GM18511 (cell line): ENCODE measurements at regions not wholly inside any gene's neighbourhood (a gene's known extent, or its start where the extent isn't known, plus 50 kb on each side); places are given as distances from the start of the nearest gene placed in this dataset.

ENCODE experiments used
- ATAC-seq: cut with Tn5 transposase; IDR thresholded peaks from one replicate; pipeline ENCODE4 v1.9.1; 2021; ENCODE audit warnings: mild to moderate bottlenecking, moderate library complexity; ENCODE audit not compliant: unreplicated experiment

DNA sequence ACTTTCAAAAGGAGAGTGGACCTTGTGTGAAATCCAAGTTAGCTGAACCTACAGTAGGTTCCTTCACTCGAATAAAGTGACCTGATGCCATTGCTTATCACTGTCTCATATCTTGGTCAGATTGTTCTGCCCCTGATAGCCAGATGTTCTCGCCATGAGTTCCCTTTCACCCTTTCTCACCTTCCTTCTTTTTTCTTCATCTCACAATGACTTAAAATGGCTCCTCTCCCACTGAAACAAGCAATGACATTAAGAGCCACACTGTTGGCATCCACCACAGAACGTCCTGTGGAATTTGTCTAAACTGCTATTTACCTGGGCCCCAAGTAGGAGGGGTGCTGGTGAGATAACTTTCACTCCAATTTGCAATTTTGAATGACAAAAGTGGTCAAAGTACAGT is 227.6 kb upstream of the PPP1R2C start:
- no peak for ATAC-seq

DNA sequence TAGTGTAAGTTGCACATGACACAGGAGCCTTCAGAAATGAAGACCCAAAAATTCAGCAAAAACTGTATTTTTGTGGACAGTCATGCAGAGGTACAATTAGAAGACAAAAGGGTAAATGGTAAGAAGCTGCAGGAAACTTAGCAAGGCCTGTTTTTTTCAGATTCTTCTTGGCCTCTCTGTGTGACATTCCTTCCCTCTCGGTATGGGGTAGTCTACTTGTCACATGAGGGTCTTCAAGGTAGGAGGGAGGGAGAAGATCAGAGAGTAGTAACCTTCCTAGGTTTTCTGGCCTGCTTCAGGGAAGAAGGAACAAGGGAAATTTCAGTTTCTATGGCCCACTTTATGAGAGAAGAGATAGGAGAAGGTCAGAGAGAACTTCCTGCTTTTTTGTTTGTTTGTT is 230.4 kb upstream of the PPP1R2C start:
- ATAC-seq, result no peak

DNA sequence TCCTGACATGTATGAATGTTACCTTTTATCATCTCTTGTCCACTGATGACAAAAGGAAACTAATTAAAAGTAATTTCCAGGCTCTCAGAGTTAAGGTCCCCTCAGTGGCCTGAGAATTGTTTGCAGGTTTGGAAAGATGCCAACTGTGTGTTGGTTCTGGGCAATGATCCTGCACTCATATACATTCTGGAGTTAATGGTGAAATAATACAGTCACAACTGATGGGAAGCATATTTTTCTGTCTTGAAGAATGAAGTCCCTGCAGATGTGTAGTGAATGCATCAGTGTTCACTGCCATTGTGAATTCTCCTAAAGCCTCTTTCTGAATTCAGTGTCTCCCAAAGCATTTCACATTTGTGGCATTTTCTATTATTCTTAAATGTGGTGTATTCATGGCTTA is 238.1 kb upstream of the PPP1R2C start:
- no peak for ATAC-seq

DNA sequence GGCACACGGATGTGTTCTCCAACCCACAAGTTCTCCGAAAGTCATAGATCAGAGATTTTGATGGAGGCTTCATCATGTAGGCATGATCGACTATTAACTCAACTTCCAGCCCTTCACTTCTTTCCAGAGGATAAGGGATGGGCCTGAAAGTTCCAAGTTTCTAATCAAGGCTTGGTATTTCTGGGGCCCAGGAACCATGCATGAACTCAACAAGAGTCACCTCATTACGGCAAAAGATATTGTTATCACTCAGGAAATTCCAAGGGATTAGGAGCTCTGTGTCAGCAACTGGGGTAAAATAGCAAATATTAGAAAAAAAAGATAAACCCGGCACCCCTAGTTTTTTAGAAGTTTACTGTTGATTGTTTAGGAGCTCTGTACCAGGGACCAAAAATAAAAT is 240.1 kb upstream of the PPP1R2C start:
- no peak for ATAC-seq

DNA sequence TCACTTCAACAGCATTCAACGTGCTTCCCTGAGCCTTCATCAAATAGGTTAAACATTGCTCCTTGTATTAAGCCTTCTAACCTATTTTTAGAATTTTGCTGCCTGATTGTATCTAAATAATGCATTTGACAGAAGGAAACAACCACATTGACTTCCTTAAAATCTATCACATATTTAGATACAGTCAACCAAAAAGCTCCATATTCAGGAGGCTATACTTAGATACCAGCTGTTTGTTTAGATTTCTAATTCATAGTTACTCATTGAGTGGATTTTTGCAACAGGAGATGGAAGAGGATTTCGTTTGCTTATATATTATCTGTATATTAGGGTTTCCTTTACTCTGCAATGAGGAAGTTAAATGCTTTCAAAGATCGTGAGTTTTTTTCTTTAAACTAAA is 241.1 kb upstream of the PPP1R2C start:
- ATAC-seq, result no peak

DNA sequence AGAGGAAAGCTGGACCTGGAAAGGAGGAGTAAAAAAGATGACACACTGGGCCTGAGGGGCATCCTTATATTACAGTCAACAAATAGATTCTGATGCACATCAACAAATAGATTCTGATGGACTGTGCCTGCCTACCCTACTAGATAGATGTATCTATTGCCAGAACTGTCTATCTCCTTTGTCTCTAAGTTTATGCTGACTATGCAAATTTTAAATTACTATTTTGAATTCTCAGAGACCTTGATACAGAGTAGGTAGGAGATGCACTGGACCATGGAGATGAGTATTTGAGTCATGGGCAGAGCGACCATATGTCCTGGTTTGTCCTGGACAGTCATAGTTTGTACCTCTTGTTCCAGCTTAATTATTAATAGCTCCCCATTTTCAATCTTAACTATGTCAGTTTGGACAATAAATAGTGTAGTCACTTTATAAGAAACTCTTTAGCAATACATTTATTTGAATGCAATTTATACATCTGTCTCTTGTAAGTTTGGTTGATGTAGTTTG is 247.9 kb upstream of the PPP1R2C start:
- no peak for ATAC-seq

DNA sequence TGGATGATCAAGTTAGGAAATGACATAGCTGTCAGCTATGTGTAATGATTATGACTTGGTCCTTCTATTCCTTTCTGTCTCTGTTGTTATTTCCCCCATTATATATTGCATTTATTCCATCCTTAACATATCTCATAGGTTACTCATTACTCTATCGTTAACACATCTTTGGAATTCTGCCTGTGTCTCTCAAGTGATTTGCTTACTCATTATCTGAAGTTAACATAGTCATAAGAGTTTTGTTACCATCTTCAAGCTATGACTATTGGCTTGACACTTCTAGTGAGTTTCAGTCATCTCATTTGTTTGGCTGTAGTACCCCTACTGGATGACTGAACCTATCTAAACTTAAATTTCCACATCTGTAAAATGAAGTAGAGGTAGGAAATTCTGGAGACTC is 286.1 kb upstream of the PPP1R2C start:
- ATAC-seq, result no peak

DNA sequence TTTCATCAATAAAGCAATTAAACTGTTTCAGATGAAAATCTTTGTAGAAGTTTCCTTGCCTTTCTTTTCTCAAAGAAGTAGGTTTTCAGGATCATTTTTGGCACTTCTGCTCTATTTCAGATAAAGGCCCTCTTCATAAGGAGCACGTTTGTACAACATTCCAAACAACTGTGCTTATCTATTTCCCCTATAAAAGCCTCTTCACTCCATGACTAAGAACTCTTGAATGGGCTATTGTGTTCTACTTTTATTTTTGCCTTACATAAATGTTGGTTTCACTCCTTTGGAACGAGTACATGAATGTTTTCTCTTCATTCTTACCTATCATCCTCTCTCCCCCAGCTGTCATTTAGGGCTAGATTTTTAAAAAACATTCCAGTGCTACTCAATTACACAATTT is 288.0 kb upstream of the PPP1R2C start:
- no peak for ATAC-seq

DNA sequence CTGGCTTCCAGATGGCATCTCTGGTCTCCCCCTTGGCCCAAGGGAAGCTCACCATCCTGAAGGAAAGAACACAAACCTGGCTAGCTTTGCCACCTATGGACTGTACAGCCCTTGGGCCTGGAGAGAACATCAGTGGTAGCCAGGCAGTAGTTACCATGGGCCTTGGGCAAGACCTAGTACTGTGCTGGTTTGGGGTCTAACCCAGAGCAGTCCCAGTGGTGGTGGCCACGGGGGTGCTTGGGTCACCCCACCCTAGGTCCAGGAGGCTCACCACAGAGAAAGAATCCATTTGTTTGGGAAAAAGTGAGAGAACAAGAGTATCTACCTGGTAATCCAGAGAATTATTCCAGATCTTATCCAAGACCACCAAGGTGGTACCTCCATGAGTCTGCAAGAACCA is 290.7 kb upstream of the PPP1R2C start:
- no peak for ATAC-seq

DNA sequence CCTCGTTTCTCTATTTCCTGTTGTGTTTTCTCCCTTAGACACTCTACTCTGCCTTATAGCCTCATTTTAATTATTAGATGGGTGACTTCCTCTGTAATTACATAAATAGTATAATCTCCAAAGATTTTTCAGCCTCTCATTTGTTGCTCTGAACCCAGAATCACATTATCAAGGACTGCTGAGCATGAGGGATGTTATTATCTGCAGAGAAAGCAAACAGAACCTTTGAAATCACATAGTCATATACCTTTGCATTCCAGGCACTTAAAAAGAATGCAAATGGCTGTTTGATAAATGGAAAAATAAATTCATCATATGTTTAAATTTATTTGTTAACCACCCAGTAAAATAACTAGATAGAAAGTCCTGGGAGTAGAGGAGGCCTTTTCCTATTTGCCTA is 305.1 kb upstream of the PPP1R2C start:
- ATAC-seq, result no peak

DNA sequence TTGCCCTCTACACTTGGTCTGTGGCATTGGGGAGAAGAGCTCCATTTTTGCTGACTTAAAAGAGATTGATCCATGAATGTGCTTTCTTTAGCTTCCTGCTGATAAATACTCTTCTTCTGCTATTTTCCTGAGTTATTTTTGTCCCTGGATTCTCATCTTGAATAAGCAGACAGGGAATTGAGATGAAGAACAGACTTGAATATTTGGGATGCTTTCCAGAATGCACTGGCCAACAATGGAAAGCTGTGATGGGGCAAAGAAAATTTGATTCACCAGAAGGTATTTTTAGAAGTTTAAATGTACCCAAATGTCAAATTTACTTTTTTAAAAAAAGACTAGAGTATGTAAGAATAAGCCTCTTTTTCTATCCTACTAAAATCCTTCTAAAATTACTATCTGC is 309.9 kb upstream of the PPP1R2C start:
- no peak for ATAC-seq

DNA sequence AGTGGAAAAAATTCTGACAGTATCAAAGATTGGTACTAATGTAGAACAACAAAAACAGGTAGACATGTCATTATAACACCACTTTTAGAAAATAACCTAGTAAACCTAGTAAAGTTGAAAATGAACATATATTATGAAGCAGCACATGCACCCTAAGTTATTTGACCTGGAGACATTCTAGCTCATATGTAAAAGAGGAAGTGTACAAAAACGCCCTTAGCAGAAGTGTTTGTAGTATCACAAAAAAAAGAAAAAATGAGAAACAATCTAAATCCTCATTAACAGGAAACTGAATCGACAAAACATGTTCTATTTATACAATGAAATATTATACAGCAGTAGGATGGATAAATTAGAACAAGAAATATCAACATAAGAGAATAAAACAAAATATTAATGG is 318.9 kb upstream of the PPP1R2C start:
- ATAC-seq, result no peak

DNA sequence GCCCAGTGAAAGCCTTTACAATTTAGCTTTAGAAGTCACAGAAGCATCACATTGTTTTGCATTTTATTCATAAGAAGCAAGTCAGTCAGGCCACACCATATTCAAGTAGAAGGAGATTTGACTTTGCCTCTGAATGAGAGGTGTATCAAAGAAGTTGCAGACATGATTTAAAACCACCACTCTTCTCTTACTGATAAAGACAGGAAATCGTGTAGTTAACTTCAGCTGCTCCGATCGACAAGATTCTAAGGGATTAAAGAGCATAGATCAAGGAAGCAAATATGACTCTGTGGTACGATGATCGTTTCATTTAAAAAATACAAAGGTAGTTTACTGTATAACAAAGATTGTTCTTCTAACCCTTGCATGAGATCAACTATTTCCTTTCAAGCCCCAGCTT is 328.0 kb upstream of the PPP1R2C start:
- ATAC-seq, result no peak

DNA sequence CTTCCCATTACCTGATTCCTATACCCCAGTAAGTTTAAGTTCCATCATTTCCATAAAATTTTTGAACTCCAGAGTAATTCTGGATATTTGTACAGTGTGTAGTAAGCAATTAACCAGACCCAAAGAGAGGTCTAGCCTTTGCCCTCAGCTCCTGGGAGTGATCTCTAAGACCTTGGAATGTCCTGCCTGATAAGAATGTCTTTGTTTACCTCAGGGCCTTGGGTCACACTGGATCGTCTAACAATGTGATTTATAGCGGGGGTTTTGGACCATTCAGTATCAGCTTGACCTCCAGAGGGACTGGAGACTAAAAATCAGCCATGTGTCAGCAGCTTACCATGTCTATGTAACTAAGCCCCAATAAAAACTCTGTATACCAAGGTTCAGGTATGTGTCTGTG is 330.9 kb upstream of the PPP1R2C start:
- ATAC-seq, result no peak

DNA sequence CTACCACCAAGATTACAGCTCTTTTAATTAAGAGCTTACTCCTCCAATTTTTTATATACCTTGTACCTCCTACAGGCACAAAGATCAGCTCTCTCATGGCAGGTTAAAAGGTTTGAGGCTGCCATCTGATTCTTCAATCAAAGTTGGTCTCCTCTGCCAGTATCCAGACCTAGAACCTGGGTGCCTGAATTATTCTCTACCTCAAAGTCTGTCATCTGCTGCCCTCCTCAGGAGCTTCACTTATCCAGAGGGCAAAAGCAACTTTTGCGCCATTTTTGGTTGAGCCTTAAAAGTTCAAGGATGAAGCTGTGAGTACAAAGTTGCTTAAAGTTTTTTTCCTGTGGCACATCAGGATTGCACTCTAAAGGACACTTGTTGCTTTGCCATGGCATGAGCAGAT is 343.7 kb upstream of the PPP1R2C start:
- ATAC-seq, result no peak

DNA sequence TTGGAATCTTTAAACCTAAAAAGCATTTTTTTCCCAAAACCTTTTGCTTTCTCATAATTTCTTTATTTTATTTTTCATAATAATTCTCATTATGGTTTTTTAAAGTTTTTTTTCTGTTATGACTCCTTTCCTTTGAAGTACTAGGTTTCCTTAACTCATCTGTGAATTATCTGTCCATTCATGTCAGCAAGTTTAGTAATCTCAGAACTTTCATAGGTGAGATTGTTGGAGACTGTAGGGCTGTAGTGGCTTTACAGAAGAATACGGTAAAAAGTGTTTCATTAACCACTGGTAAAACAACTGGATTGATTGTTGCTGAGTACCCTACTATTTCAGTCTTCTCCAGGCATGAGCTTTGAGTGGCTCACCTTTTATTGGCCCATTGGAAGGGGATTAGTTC is 361.7 kb upstream of the PPP1R2C start:
- no peak for ATAC-seq

DNA sequence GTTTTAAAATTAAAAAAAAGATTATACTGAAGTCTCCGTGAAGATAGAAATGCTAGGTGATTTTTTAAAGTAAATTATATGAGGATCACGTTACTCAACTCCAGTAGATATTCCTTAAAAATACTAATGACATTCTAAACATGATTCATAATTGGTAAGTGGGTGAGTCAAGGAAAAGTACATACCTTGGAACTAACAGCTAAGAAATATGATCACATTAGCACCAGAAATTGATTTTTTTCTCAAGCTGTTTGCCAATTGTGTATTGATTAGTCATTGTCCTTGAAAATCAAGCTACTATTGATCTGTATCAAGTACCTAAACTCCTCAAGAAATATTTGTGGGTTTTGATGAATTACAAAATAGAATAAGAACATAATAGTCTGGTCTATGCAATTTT is 362.6 kb upstream of the PPP1R2C start:
- no peak for ATAC-seq

DNA sequence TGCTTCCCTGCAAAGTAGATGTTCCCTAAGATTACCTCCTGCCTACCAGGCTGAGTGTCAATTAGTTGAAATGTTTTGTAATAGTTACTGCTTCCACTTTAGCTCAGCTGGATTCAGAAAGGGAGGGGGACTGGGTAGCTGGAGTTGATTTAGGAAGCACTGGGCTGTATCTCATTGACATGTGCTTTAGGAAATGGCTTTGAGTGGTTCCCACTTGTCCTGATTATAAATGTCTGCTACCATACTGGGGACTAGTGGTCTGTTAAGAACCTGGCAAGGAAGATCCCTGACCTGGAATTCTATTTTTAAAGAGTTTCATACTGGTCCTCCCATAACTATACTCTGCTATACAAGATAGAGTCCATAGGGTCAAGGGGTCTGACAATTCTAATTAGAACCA is 363.9 kb upstream of the PPP1R2C start:
- no peak for ATAC-seq

DNA sequence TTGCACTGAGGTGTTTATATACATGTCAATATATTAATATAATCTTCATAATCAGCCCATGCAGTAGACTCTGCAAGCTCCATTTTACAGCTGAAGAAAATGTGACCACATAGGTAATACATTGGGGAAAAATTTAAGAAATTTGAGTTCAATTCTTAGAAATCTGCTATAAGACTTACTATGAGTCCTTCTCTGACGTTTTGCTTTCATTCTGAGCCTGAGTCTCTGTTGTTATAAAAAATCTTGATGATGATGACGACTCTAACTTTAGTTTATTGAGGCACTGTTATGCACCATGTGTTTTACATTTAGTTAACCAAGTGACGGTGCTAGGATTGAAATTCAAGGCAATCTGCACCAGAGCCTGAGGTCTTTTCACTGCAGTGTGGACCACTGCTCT is 370.3 kb upstream of the PPP1R2C start:
- no peak for ATAC-seq

DNA sequence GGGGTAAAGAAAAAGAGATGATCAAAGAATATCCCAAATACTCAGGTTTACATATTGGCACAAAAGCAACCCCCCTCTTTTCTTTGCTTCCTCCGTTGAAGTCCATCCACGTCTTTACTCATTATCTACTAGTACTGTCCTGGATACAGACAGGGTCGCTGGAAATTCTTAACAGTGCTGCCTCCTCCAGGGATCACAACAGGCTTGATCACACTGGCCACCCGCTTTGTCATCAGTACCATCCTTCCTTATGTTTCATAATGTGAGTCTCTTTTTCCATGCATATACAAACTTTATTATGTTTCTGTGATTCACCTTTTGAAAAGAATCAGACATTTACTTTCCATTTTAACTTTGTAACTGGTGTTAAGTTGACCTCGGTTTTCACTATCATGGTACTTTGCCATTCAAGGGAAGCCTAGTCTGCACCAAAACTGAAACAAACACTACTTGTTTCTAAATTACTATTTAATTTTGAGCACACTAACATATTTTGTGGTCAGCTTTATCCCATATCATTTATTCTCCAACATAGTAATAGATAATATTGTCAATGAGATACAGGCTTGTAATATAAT is 387.5 kb upstream of the PPP1R2C start:
- no peak for ATAC-seq

DNA sequence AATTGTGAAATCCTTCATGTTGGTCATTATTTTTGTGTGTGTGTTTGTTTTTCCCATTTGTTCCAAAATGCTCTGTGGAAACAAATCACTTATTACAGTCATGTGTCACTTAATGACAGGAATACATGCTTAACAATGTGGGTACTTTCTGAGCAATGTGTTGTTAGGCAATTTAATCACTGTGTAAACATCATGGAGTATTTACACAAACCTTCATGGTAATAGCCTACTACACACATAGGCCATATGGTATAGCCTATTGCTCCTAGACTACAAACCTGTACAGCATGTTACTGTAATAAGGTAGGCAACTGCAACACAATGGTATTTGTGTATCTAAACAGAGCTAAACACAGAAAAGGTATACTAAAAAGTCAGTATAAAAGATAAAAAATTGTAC is 388.9 kb upstream of the PPP1R2C start:
- ATAC-seq, result no peak

DNA sequence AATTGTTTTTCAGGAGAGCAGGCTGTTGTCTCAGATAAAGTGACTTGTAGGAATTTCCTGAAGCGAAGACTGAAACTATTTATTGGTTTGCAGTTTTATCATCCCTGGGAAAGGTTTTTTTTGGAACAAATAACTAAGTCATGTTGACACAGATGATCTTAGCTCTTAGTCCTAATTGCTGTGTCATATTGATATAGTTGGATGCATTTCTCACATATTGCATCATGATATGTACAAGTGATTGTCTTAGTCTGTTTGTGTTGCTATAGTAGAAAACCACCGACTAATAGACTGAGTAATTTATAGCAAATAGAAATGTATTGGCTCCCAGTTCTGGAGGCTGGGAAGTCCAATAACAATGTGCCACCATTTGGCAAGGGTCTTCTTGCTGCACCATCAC is 397.5 kb upstream of the PPP1R2C start:
- ATAC-seq, result no peak

DNA sequence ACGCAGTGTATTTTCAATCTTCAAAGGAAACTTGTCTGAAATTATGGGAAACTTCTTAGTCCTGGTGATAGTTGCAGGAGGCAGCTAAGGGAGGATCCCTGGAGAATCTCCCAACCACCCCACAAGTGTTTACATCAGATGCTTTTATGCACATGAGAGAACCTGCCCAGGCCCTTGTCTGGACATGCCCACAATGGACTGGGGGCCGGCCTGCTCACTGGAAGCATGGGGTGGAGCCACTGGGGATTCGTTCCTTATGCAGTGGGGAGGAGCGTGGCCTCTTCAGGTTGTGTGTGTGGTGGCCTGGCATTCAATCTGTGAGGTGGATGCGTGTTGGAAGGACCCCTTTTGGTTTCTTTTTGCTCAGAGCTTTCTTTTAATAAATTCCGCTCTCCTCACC is 398.7 kb upstream of the PPP1R2C start:
- no peak for ATAC-seq

DNA sequence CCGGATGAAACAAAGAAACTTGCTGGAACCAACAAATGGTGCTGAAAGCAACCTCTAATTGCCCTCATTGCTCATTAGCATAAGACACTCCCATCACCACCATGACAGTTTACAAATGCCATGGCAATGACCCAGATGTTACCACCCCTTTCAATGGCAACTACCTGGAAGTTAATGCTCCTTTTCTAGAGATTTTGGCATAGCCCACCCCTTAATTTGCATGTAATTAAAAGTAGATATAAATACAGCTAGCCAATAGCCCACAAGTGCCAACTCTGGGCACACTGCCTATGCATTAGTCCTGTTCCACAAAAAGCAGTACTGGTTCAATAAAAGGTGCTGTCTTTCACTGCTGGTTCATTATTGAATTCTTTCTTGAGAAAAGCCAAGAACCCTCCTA is 410.3 kb upstream of the PPP1R2C start:
- ATAC-seq, result no peak
